Peyer's patch (tissue), 4 donors: ENCODE measurements at regions not wholly inside any gene's neighbourhood (a gene's known extent, or its start where the extent isn't known, plus 50 kb on each side); places are given as distances from the start of the nearest gene placed in this dataset.

Source experiments
- DNase-seq, 3 donors: peaks; one replicate each; pipeline ENCODE4 v3.0.0-alpha.2; 2017 to 2019
- H3K27ac ChIP-seq, 4 donors: fragments of 200-600 bp; sonication (generic); one replicate each; pipeline ENCODE4 v1.5.1; 2016 to 2019
- H3K27me3 ChIP-seq, 2 donors: fragments of 200-600 bp; sonication (generic); one replicate each; pipeline ENCODE4 v1.5.1; 2019
- H3K36me3 ChIP-seq, 3 donors: fragments of 200-600 bp; sonication (generic); one replicate each; pipeline ENCODE4 v1.5.1; 2016 to 2019
- H3K4me1 ChIP-seq, 4 donors: fragments of 200-600 bp; sonication (generic); one replicate each; pipeline ENCODE4 v1.5.1; 2016 to 2019
- H3K4me3 ChIP-seq, 4 donors: fragments of 200-600 bp; sonication (generic); 1 replicate in 3 of 4; 2 replicates in 1 of 4; pipeline ENCODE4 v1.5.1; 2016 to 2019; ENCODE audit warnings: mild to moderate bottlenecking in 1 of 4
- H3K9me3 ChIP-seq, 4 donors: fragments of 200-600 bp; sonication (generic); one replicate each; pipeline ENCODE4 v1.5.1; 2016 to 2019; ENCODE audit warnings: mild to moderate bottlenecking in 1 of 4
- CTCF ChIP-seq, 6 experiments: fragments of 450-650 bp in 4 of 6; fragments of 200-600 bp in 2 of 6; sonication (generic) in 1 of 6; IDR thresholded peaks; one replicate each; pipeline ENCODE4 v1.5.1; 2017 to 2019; ENCODE audit warnings: antibody characterized with exemption in 6 of 6, mild to moderate bottlenecking in 3 of 6, moderate library complexity in 1 of 6
- POLR2A ChIP-seq, 2 donors: fragments of 450-650 bp; IDR thresholded peaks; one replicate each; pipeline ENCODE4 v1.5.1; 2017; ENCODE audit warnings: antibody characterized with exemption in 2 of 2, mild to moderate bottlenecking in 2 of 2, moderate library complexity in 2 of 2

DNA sequence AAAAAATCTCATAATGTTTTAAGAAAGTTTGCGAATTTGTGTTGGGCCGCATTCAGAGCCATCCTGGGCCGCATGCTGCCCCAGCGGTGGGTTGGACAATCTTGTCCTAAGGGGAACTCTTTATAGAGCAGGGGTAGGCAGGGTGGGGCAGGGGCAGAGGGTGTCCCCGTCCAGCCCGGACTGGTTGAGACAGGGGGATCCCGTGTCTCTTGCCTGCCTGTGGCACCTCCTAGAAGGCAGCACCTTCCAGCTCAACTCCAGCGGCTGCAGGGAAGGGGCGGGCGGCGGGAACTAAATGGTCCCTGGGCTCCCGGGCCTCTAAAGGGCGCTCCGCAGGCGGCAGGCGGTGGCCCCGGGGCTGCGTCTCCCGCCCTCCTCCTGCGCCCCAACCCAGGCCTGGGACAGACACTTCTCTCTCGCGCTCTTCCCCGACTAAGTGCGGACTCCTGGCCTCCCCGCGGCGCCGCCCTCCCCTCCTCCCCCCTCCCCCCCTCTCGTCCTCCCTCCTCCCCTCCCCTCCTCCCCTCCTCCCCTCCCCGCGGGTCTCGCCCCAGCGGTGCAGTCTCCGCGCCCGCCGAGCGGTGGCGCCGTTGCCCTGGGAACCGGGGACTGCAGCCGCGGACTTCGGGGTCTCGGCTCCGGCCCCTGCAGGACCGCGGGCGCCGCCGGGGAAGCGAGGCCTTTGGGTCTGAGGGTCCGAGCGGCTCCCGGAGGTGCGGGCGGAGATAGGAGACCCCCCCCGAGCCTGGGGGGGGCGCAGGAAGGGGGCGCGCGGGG is 132.6 kb downstream of the MRPL36 start:
- peak in 1 of 3 donors; percentile 15 for DNase-seq
- Histone ChIP-seq H3K27me3 (peaks cover 0 to 12% of the 10 kb centered on the region in 2 donors), H3K4me3 (peak overlapping the region in 3 of 4 donors; percentile 12 to 39 (median 21))

GRCh38 chr5:1666221-1666620 is 133.4 kb downstream of the MRPL36 start:
- no peak for DNase-seq
- Histone ChIP-seq H3K4me1 (peaks cover 0 to 8% (median 0%) of the 10 kb centered on the region in 4 donors), H3K27ac (no peak overlapping the region), H3K9me3 (no peaks in the 10 kb centered on the region), H3K4me3 (no peak overlapping the region), H3K27me3 (peaks cover 0 to 12% of the 10 kb centered on the region in 2 donors), H3K36me3 (no peaks in the 10 kb centered on the region)
- TF ChIP-seq CTCF (IDR thresholded peaks at IDR 0.05), result no peak
- no peak for TF ChIP-seq POLR2A (IDR thresholded peaks at IDR 0.05)

More for the DNA sequence above, 132.6 kb downstream of the MRPL36 start:
- peaks cover 0 to 8% (median 0%) of the 10 kb centered on the region in 4 donors for H3K4me1 ChIP-seq
- no peaks in the 10 kb centered on the region for H3K36me3 ChIP-seq
- H3K27ac ChIP-seq, result no peak overlapping the region
- H3K9me3 ChIP-seq, result no peaks in the 10 kb centered on the region
- TF ChIP-seq CTCF (IDR thresholded peaks at IDR 0.05), result peak in 3 of 6 experiments; percentile 10 to 36 (median 22)
- no peak for TF ChIP-seq POLR2A (IDR thresholded peaks at IDR 0.05)

DNA sequence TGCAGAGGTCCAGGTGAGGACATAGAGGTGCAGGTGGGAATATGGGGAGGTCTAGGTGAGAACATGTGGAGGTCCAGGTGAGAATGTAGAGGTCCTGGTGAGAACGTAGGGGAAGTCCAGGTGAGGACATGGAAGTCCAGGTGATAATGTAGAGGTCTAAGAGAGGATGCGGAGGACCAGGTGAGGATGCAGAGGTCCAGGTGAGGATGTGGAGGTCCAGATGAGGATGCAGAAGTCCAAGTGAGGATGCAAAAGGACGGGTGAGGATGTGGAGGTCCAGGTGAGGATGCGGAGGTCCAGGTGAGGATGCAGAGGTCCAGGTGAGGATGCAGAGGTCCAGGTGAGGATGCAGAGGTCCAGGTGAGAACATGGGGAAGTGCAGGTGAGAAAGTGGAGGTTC is 133.8 kb downstream of the MRPL36 start:
- H3K27ac ChIP-seq, result no peak overlapping the region
- no peaks in the 10 kb centered on the region for H3K36me3 ChIP-seq
- peaks cover 0 to 12% of the 10 kb centered on the region in 2 donors for H3K27me3 ChIP-seq
- H3K4me1 ChIP-seq, result peaks cover 0 to 8% (median 0%) of the 10 kb centered on the region in 4 donors
- no peaks in the 10 kb centered on the region for H3K9me3 ChIP-seq
- TF ChIP-seq POLR2A (IDR thresholded peaks at IDR 0.05), result no peak
- no peak for TF ChIP-seq CTCF (IDR thresholded peaks at IDR 0.05)
- no peak overlapping the region for H3K4me3 ChIP-seq
- peak in 2 of 3 donors; percentile 5 to 31 for DNase-seq

GRCh38 chr5:1665231-1665630 is 134.4 kb downstream of the MRPL36 start:
- DNase-seq, result peak in 1 of 3 donors; percentile 24
- H3K4me1 ChIP-seq, result peaks cover 0 to 8% (median 0%) of the 10 kb centered on the region in 4 donors
- no peak overlapping the region for H3K27ac ChIP-seq
- no peaks in the 10 kb centered on the region for H3K9me3 ChIP-seq
- TF ChIP-seq POLR2A (IDR thresholded peaks at IDR 0.05) (no peak), CTCF (IDR thresholded peaks at IDR 0.05) (no peak)
- no peak overlapping the region for H3K4me3 ChIP-seq
- no peaks in the 10 kb centered on the region for H3K36me3 ChIP-seq
- peaks cover 0 to 12% of the 10 kb centered on the region in 2 donors for H3K27me3 ChIP-seq

DNA sequence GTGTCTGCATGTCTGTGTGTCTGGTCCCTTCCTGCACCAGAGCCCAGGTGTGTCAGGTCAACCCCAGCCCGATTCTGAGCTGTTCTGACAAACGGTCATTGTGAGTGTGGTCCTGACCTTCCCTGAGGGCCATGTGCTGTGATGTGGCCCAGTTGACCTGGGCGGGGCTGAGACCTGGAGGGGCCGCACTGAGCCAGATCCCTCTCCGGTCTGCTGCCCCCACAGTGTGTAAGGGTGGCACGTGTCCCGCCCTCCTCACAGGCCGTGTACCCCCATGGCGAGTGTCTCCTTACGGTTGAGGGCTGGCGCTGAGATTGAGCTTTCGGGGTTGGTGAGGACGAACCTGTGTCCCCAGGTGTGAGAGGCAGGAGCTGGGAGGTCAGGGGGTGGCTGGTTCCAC is 136.5 kb downstream of the MRPL36 start:
- peak in 1 of 3 donors; percentile 37 for DNase-seq
- no peak for TF ChIP-seq POLR2A (IDR thresholded peaks at IDR 0.05)
- no peak for TF ChIP-seq CTCF (IDR thresholded peaks at IDR 0.05)

More for the DNA sequence above, 136.5 kb downstream of the MRPL36 start:
- no peak overlapping the region for H3K27ac ChIP-seq
- peaks cover 0 to 8% (median 0%) of the 10 kb centered on the region in 4 donors for H3K4me1 ChIP-seq
- no peaks in the 10 kb centered on the region for H3K9me3 ChIP-seq
- no peak overlapping the region for H3K4me3 ChIP-seq
- peaks cover 0 to 10% of the 10 kb centered on the region in 2 donors for H3K27me3 ChIP-seq
- no peaks in the 10 kb centered on the region for H3K36me3 ChIP-seq
